HepG2 (cell line): ENCODE measurements at regions not wholly inside any gene's neighbourhood (a gene's known extent, or its start where the extent isn't known, plus 50 kb on each side); places are given as distances from the start of the nearest gene placed in this dataset.

ENCODE experiments used
- ATAC-seq: fragments of 200-7000 bp; cut with Tn5 transposase; 3 replicates; pipeline ENCODE4 v1.9.1; 2020; ENCODE audit warnings: mild to moderate bottlenecking, moderate library complexity
- BruUV-seq: library from RNA; stranded (reverse); fragments of 400-500 nt; replicated peaks from 2 replicates; lab custom pipeline; 2021; lab: Mats Ljungman, UMichigan
- CTCF ChIA-PET: fragments of 300-600 bp; formaldehyde crosslinking; extraction: SDS; loops from one replicate; lab custom pipeline; 2021; ENCODE audit warnings: low total read pairs, inconsistent platforms, low intra/inter-chr PET ratio; lab: Yijun Ruan, JAX
- POLR2A ChIA-PET: fragments of 350-600 bp; sonication (Branson Sonifier 250); formaldehyde crosslinking; loops from one replicate; lab custom pipeline; 2020; ENCODE audit warnings: antibody characterized with exemption, inconsistent platforms; lab: Yijun Ruan, JAX
- DNase-seq: peaks from one replicate; pipeline ENCODE4 v3.0.0-alpha.2; 2015; ENCODE audit warnings: low spot score
- FAIRE-seq: peaks from 3 replicates; lab custom pipeline; 2011; peaks lifted over from hg19 to GRCh38; lab: Jason Lieb, UNC
- H2AFZ ChIP-seq: one replicate; pipeline ENCODE4 v1.6.1; 2011; ENCODE audit warnings: low read length, inconsistent platforms
- H3K27ac ChIP-seq: fragments of 300-600 bp; 3 replicates; pipeline ENCODE4 v1.8.0; 2011; ENCODE audit warnings: mixed run types, mild to moderate bottlenecking, mixed read lengths, low read length, inconsistent platforms; ENCODE audit not compliant: insufficient read depth; ENCODE audit errors: extremely low read length
- H3K27me3 ChIP-seq, 2 experiments: fragments of 200-600 bp in 1 of 2; 2 replicates in 1 of 2; 3 replicates in 1 of 2; pipeline versions ENCODE4 v1.6.0 to v1.8.0; 2011; ENCODE audit warnings: low read length in 2 of 2, mild to moderate bottlenecking in 2 of 2, moderate library complexity in 2 of 2, inconsistent platforms in 1 of 2; ENCODE audit not compliant: insufficient read depth in 2 of 2, control insufficient read depth in 1 of 2
- H3K36me3 ChIP-seq, 2 experiments: fragments of 200-600 bp in 1 of 2; replicated peaks in 1 of 2; 2 replicates in 1 of 2; 3 replicates in 1 of 2; pipeline versions ENCODE4 v1.5.1 to v1.8.0; 2011; ENCODE audit warnings: low read length in 2 of 2, inconsistent platforms in 1 of 2; ENCODE audit not compliant: insufficient read depth in 2 of 2, control insufficient read depth in 1 of 2
- H3K4me1 ChIP-seq: 2 replicates; pipeline ENCODE4 v1.5.1; 2012; ENCODE audit warnings: low read length, inconsistent platforms; ENCODE audit not compliant: insufficient read depth
- H3K4me2 ChIP-seq: 2 replicates; pipeline ENCODE4 v1.6.0; 2011; ENCODE audit warnings: low read depth, low read length, inconsistent platforms
- H3K4me3 ChIP-seq, 3 experiments: fragments of 200-600 bp in 1 of 3; sonication (generic), shearing (Covaris generic) in 1 of 3; replicated peaks in 1 of 3; 2 replicates each; pipeline ENCODE4 v1.5.1; 2011 to 2016; ENCODE audit warnings: low read length in 3 of 3, inconsistent platforms in 2 of 3, low read depth in 2 of 3, mild to moderate bottlenecking in 2 of 3, control low read depth in 1 of 3, mixed read lengths in 1 of 3; ENCODE audit not compliant: insufficient read depth in 1 of 3
- H3K79me2 ChIP-seq: one replicate; pipeline ENCODE4 v1.6.1; 2011; ENCODE audit warnings: low read length, inconsistent platforms; ENCODE audit not compliant: insufficient read depth
- H3K9ac ChIP-seq: 2 replicates; pipeline ENCODE4 v1.6.0; 2011; ENCODE audit warnings: mild to moderate bottlenecking, low read depth, low read length, inconsistent platforms; ENCODE audit not compliant: insufficient read depth
- H3K9me3 ChIP-seq: 2 replicates; pipeline ENCODE4 v1.5.1; 2012; ENCODE audit warnings: mild to moderate bottlenecking, low read length
- H4K20me1 ChIP-seq: 2 replicates; pipeline ENCODE4 v1.6.0; 2011; ENCODE audit warnings: inconsistent platforms, mild to moderate bottlenecking, low read length, moderate library complexity; ENCODE audit not compliant: insufficient read depth
- GABPB1 ChIP-seq: IDR thresholded peaks from 2 replicates; pipeline ENCODE4 v1.6.1; 2016; ENCODE audit warnings: mild to moderate bottlenecking, missing genetic modification reagents, moderate library complexity, missing compliant biosample characterization
- GATAD1 ChIP-seq: IDR thresholded peaks from 2 replicates; pipeline ENCODE4 v1.6.1; 2016; ENCODE audit warnings: missing genetic modification reagents, missing compliant biosample characterization
- HNRNPH1 ChIP-seq: fragments of 200-400 bp; formaldehyde crosslinking; optimal IDR thresholded peaks from 2 replicates; pipeline ENCODE3; 2017; ENCODE audit warnings: mild to moderate bottlenecking, low read depth, low read length
- HNRNPLL ChIP-seq: fragments of 200-400 bp; formaldehyde crosslinking; IDR thresholded peaks from 2 replicates; pipeline ENCODE4 v1.6.1; 2017; ENCODE audit warnings: mild to moderate bottlenecking, low read depth, low read length; ENCODE audit not compliant: poor library complexity, severe bottlenecking
- KLF16 ChIP-seq, 2 experiments: sonication (generic) in 1 of 2; formaldehyde crosslinking in 1 of 2; IDR thresholded peaks; 2 replicates each; pipeline versions ENCODE4 v1.6.1 to v1.8.0; 2016 to 2023; ENCODE audit warnings: missing genetic modification reagents in 2 of 2, missing compliant biosample characterization in 1 of 2
- MED8 ChIP-seq: sonication (generic); formaldehyde crosslinking; IDR thresholded peaks from 2 replicates; pipeline ENCODE4 v1.8.1; 2023; ENCODE audit warnings: mild to moderate bottlenecking, missing genetic modification reagents; ENCODE audit not compliant: insufficient replicate concordance
- POLR2AphosphoS2 ChIP-seq: IDR thresholded peaks from 2 replicates; pipeline ENCODE4 v1.6.1; 2011; ENCODE audit warnings: low read depth, low read length, improper control_type of control experiment
- PRPF4 ChIP-seq: fragments of 200-400 bp; formaldehyde crosslinking; IDR thresholded peaks from 2 replicates; pipeline ENCODE4 v1.6.1; 2016; ENCODE audit warnings: low read length, low read depth; ENCODE audit not compliant: poor library complexity, severe bottlenecking
- RAD51 ChIP-seq: fragments of 450-650 bp; IDR thresholded peaks from 2 replicates; pipeline ENCODE4 v1.6.1; 2016; ENCODE audit warnings: borderline replicate concordance
- THAP11 ChIP-seq: IDR thresholded peaks from 2 replicates; pipeline ENCODE4 v1.6.1; 2016; ENCODE audit warnings: missing biosample characterization, missing genetic modification reagents
- XBP1 ChIP-seq: sonication (generic); formaldehyde crosslinking; IDR thresholded peaks from 2 replicates; pipeline ENCODE4 v1.5.0; 2020; ENCODE audit warnings: missing genetic modification reagents
- ZBTB8A ChIP-seq: sonication (generic); formaldehyde crosslinking; IDR thresholded peaks from 2 replicates; pipeline ENCODE4 v1.4.0; 2020; ENCODE audit warnings: mild to moderate bottlenecking, low read depth, missing genetic modification reagents, borderline replicate concordance
- ZFP36L1 ChIP-seq: sonication (generic); formaldehyde crosslinking; IDR thresholded peaks from 2 replicates; pipeline ENCODE4 v1.8.0; 2022; ENCODE audit warnings: mild to moderate bottlenecking, missing genetic modification reagents, moderate library complexity
- ZNF510 ChIP-seq: sonication (generic); formaldehyde crosslinking; IDR thresholded peaks from 2 replicates; pipeline ENCODE4 v1.4.0; 2020; ENCODE audit warnings: low read depth, mild to moderate bottlenecking, missing genetic modification reagents
- ZNF558 ChIP-seq: sonication (generic); formaldehyde crosslinking; IDR thresholded peaks from 2 replicates; pipeline ENCODE4 v1.9.0; 2022; ENCODE audit warnings: mild to moderate bottlenecking, missing genetic modification reagents, borderline replicate concordance
- ZNF589 ChIP-seq: sonication (generic); formaldehyde crosslinking; conservative IDR thresholded peaks from 2 replicates; pipeline ENCODE4 v1.8.0; 2022; ENCODE audit warnings: mild to moderate bottlenecking, moderate library complexity, missing genetic modification reagents
- ZNF619 ChIP-seq: sonication (generic); formaldehyde crosslinking; IDR thresholded peaks from 2 replicates; pipeline ENCODE4 v1.4.0; 2020; ENCODE audit warnings: mild to moderate bottlenecking, missing genetic modification reagents
- ZNF747 ChIP-seq: sonication (generic); formaldehyde crosslinking; IDR thresholded peaks from 2 replicates; pipeline ENCODE4 v1.8.1; 2023; ENCODE audit warnings: missing genetic modification reagents, mild to moderate bottlenecking, borderline replicate concordance
- WGBS: methylation state at CpG from one replicate; pipeline ENCODE4 v1.1.6; 2017; ENCODE audit warnings: low lambda C conversion rate; 5-methylcytosine and 5-hydroxymethylcytosine counted together
- in situ Hi-C: cut with HindIII; loops from 2 replicates; pipeline ENCODE4 v1.10.0; 2017; ENCODE audit warnings: low pct_unique_long_range_greater_than_20kb; ENCODE audit not compliant: extremely low pct_ligation_motif_present
- intact Hi-C: fragments of 100-400 bp; cut with micrococcal nuclease; formaldehyde crosslinking; loops from one replicate; pipeline ENCODE4 v1.10.0; 2022; ENCODE audit not compliant: unreplicated experiment
- TF ChIP-seq, protein P1 (sequence below): sonication (generic); formaldehyde crosslinking; IDR thresholded peaks from 2 replicates; pipeline ENCODE4 v1.8.1; 2023; ENCODE audit warnings: missing genetic modification reagents, inconsistent platforms, borderline replicate concordance
- TF ChIP-seq, protein P2 (sequence below): IDR thresholded peaks from 2 replicates; pipeline ENCODE4 v1.6.1; 2016; ENCODE audit warnings: low read depth, control low read depth
- TF ChIP-seq, protein P3 (sequence below): sonication (generic); formaldehyde crosslinking; IDR thresholded peaks from 2 replicates; pipeline ENCODE4 v1.4.0; 2020; ENCODE audit warnings: missing genetic modification reagents

DNA sequence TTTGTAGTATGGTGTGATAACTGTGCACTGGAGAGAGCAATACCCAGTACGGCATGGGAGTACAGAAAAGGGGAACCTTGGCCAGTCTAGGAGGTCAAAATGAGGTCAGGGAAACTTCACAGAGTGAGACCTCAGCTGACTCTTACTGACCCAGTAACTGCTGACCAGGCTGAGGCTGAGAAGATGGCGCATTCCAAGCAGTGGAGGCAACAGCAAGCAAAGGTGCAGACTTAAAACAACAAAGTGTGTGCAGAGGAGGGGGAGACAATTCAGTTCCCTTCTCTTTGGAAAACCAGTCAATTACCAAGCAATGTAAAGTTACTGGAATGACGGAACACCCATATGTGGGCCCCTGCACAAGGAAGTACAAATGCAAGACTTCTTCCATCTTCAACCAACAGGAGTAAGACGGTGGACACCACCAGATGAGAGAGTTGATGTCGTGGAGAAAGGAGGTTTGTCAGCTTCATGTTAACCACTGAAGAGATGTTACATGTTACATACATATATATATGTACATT is 54.6 kb upstream of the PRDX6 start (continued):
- TF ChIP-seq, protein P1, sequence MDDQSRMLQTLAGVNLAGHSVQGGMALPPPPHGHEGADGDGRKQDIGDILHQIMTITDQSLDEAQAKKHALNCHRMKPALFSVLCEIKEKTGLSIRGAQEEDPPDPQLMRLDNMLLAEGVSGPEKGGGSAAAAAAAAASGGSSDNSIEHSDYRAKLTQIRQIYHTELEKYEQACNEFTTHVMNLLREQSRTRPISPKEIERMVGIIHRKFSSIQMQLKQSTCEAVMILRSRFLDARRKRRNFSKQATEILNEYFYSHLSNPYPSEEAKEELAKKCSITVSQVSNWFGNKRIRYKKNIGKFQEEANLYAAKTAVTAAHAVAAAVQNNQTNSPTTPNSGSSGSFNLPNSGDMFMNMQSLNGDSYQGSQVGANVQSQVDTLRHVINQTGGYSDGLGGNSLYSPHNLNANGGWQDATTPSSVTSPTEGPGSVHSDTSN (CRISPR knock-in tag): no peak
- TF ChIP-seq HNRNPH1 (no peak), ZNF510 (CRISPR knock-in tag) (no peak), ZFP36L1 (no peak), POLR2AphosphoS2 (no peak), MED8 (CRISPR knock-in tag) (no peak), ZNF619 (no peak), GATAD1 (no peak), PRPF4 (no peak)
- TF ChIP-seq, protein P2, sequence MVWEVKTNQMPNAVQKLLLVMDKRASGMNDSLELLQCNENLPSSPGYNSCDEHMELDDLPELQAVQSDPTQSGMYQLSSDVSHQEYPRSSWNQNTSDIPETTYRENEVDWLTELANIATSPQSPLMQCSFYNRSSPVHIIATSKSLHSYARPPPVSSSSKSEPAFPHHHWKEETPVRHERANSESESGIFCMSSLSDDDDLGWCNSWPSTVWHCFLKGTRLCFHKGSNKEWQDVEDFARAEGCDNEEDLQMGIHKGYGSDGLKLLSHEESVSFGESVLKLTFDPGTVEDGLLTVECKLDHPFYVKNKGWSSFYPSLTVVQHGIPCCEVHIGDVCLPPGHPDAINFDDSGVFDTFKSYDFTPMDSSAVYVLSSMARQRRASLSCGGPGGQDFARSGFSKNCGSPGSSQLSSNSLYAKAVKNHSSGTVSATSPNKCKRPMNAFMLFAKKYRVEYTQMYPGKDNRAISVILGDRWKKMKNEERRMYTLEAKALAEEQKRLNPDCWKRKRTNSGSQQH (CRISPR knock-in tag): no peak

DNA sequence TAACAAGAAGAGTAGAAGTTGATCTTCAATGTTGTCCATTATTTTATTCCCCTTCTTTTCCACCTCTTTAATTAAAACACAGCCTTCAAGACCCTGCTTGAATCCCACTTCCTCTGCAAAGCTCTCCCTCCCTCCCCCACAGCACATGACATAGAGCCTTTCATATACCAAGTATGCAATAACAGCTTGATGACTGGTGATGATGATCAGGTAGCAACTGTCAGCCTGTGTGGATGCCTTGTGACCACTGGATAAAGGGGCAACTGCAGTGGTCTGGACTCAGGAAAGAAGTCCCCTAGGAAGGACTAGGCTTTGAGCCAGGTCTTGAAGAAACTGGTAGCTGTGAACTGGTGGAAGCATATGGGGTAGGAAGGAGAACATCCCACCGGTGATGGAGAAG is 53.8 kb upstream of the PRDX6 start:
- no peak for FAIRE-seq
- no peak for ATAC-seq
- ChIA-PET POLR2A (no interaction called here), CTCF (no interaction called here)
- Histone ChIP-seq H3K4me1 (no peaks in the 10 kb centered on the region), H3K36me3 (peaks cover 0 to under 1% of the 10 kb centered on the region in 2 experiments; a peak in 1 of 5 replicates), H3K79me2 (no peaks in the 10 kb centered on the region), H3K9ac (no peak overlapping the region), H3K4me3 (no peak overlapping the region), H3K9me3 (no peaks in the 10 kb centered on the region), H3K27ac (no peak overlapping the region), H3K4me2 (no peak overlapping the region), H4K20me1 (no peaks in the 10 kb centered on the region), H3K27me3 (no peaks in the 10 kb centered on the region), H2AFZ (no peak overlapping the region)
- no TSS peak for BruUV-seq
- WGBS: 92% methylated on average over 1 of the region's 1 CpG
- in situ Hi-C loops: loop anchor here (5.0 kb wide), 1 partner anchor 399 kb away; the partner anchor contains the start of genes CENPL and DARS2
- intact Hi-C loops: loop anchor here (10.0 kb wide), 1 partner anchor 292 kb away; the partner anchor contains the start of gene KLHL20
- DNase-seq: no peak
- TF ChIP-seq ZBTB8A (CRISPR knock-in tag): no peak
- TF ChIP-seq GABPB1 (CRISPR knock-in tag): no peak
- TF ChIP-seq THAP11 (CRISPR knock-in tag): no peak
- no peak for TF ChIP-seq ZNF747 (CRISPR knock-in tag)
- no peak for TF ChIP-seq ZNF558
- no peak for TF ChIP-seq HNRNPLL
- no peak for TF ChIP-seq XBP1 (CRISPR knock-in tag)
- no peak for TF ChIP-seq KLF16 (CRISPR knock-in tag; IDR thresholded peaks at IDR 0.05)
- TF ChIP-seq RAD51: no peak
- TF ChIP-seq, protein P3, sequence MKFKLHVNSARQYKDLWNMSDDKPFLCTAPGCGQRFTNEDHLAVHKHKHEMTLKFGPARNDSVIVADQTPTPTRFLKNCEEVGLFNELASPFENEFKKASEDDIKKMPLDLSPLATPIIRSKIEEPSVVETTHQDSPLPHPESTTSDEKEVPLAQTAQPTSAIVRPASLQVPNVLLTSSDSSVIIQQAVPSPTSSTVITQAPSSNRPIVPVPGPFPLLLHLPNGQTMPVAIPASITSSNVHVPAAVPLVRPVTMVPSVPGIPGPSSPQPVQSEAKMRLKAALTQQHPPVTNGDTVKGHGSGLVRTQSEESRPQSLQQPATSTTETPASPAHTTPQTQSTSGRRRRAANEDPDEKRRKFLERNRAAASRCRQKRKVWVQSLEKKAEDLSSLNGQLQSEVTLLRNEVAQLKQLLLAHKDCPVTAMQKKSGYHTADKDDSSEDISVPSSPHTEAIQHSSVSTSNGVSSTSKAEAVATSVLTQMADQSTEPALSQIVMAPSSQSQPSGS: no peak
- TF ChIP-seq ZNF589: no peak
